Testis (tissue), 2 donors: ENCODE measurements at regions not wholly inside any gene's neighbourhood (a gene's known extent, or its start where the extent isn't known, plus 50 kb on each side); places are given as distances from the start of the nearest gene placed in this dataset.

Experiments used
- DNase-seq: peaks from one replicate; pipeline ENCODE4 v3.0.0-alpha.2; 2019
- H3K27ac ChIP-seq, 2 donors: fragments of 200-600 bp; sonication (generic); one replicate each; pipeline ENCODE4 v1.5.1; 2019
- H3K27me3 ChIP-seq: fragments of 200-600 bp; sonication (generic); one replicate; pipeline ENCODE4 v1.5.1; 2019
- H3K36me3 ChIP-seq: fragments of 200-600 bp; sonication (generic); one replicate; pipeline ENCODE4 v1.5.1; 2017; ENCODE audit warnings: low read depth; ENCODE audit errors: missing control alignments
- H3K4me1 ChIP-seq: fragments of 200-600 bp; sonication (generic); one replicate; pipeline ENCODE4 v1.5.1; 2019
- H3K4me3 ChIP-seq, 2 donors: fragments of 200-600 bp; sonication (generic); one replicate each; pipeline ENCODE4 v1.5.1; 2017 to 2019
- H3K9me3 ChIP-seq: fragments of 200-600 bp; sonication (generic); one replicate; pipeline ENCODE4 v1.5.1; 2017
- POLR2A ChIP-seq: fragments of 450-650 bp; IDR thresholded peaks from one replicate; pipeline ENCODE4 v1.6.1; 2017; ENCODE audit warnings: antibody characterized with exemption, mild to moderate bottlenecking, moderate library complexity
- WGBS, 2 donors: methylation state at CpG; one replicate each; pipeline ENCODE4 v1.1.5; 2018; 5-methylcytosine and 5-hydroxymethylcytosine counted together
- intact Hi-C: fragments of 100-400 bp; cut with DNase I; formaldehyde crosslinking; loops from one replicate; pipeline ENCODE4 v1.15.1; 2023; ENCODE audit warnings: low total_unique reads
- TF ChIP-seq, protein P1 (sequence below), 3 experiments: fragments of 450-650 bp in 2 of 3; fragments of 200-600 bp in 1 of 3; sonication (generic) in 1 of 3; IDR thresholded peaks; one replicate each; pipeline ENCODE4 v1.5.1; 2016 to 2019; ENCODE audit warnings: antibody characterized with exemption in 3 of 3, mild to moderate bottlenecking in 2 of 3, moderate library complexity in 1 of 3

GRCh38 chr1:94362466-94363058 lies 55.6 kb upstream of the ABCD3 start:
- WGBS, 2 donors = 86 to 87% methylated on average over 4 of the region's 4 CpGs
- Histone ChIP-seq H3K27me3 (no peaks in the 10 kb centered on the region), H3K9me3 (no peaks in the 10 kb centered on the region), H3K4me1 (no peaks in the 10 kb centered on the region), H3K36me3 (no peaks in the 10 kb centered on the region), H3K4me3 (no peak overlapping the region), H3K27ac (no peak overlapping the region)
- intact Hi-C loops = no loop called here
- no peak for DNase-seq
- no peak for TF ChIP-seq POLR2A

GRCh38 chr1:94358630-94359599 lies 59.3 kb upstream of the ABCD3 start:
- DNase-seq = no peak
- no peak overlapping the region for H3K4me3 ChIP-seq

DNA sequence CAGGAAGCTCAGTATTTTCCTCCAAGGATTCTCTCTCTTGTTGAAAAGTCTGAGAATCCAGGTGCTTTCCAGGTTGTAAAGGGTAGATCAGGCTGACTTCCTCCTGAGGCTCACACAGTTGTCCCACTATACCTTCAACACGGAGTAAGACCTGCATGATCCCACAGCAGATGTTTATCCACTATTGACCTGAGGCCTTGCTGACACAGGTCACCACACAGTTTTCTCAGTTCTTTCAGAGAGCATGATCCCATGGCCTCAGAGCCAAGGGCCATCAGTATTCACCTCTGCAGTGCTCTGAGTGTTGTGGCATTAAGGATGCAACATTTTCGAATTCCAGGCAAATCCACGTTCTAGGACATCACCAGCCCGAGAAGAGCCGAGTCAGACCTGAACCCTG lies 60.5 kb upstream of the ABCD3 start:
- no peaks in the 10 kb centered on the region for H3K9me3 ChIP-seq
- intact Hi-C loops = no loop called here
- DNase-seq = no peak
- TF ChIP-seq, protein P1, sequence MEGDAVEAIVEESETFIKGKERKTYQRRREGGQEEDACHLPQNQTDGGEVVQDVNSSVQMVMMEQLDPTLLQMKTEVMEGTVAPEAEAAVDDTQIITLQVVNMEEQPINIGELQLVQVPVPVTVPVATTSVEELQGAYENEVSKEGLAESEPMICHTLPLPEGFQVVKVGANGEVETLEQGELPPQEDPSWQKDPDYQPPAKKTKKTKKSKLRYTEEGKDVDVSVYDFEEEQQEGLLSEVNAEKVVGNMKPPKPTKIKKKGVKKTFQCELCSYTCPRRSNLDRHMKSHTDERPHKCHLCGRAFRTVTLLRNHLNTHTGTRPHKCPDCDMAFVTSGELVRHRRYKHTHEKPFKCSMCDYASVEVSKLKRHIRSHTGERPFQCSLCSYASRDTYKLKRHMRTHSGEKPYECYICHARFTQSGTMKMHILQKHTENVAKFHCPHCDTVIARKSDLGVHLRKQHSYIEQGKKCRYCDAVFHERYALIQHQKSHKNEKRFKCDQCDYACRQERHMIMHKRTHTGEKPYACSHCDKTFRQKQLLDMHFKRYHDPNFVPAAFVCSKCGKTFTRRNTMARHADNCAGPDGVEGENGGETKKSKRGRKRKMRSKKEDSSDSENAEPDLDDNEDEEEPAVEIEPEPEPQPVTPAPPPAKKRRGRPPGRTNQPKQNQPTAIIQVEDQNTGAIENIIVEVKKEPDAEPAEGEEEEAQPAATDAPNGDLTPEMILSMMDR (IDR thresholded peaks at IDR 0.05) = no peak
- no peak for TF ChIP-seq POLR2A
- WGBS, 2 donors = 91 to 94% methylated on average over 5 of the region's 5 CpGs
- H3K36me3 ChIP-seq = no peaks in the 10 kb centered on the region
- H3K4me3 ChIP-seq = no peak overlapping the region
- H3K27ac ChIP-seq = no peak overlapping the region
- H3K27me3 ChIP-seq = no peaks in the 10 kb centered on the region
- H3K4me1 ChIP-seq = no peaks in the 10 kb centered on the region

More at GRCh38 chr1:94358630-94359599, 59.3 kb upstream of the ABCD3 start:
- H3K27me3 ChIP-seq = no peaks in the 10 kb centered on the region
- no peaks in the 10 kb centered on the region for H3K4me1 ChIP-seq
- no peak overlapping the region for H3K27ac ChIP-seq
- H3K9me3 ChIP-seq = no peaks in the 10 kb centered on the region
- intact Hi-C loops = no loop called here
- 73 to 76% methylated on average over 10 of the region's 10 CpGs for WGBS, 2 donors
- H3K36me3 ChIP-seq = no peaks in the 10 kb centered on the region
- TF ChIP-seq, protein P1 (IDR thresholded peaks at IDR 0.05) = no peak
- TF ChIP-seq POLR2A = no peak

DNA sequence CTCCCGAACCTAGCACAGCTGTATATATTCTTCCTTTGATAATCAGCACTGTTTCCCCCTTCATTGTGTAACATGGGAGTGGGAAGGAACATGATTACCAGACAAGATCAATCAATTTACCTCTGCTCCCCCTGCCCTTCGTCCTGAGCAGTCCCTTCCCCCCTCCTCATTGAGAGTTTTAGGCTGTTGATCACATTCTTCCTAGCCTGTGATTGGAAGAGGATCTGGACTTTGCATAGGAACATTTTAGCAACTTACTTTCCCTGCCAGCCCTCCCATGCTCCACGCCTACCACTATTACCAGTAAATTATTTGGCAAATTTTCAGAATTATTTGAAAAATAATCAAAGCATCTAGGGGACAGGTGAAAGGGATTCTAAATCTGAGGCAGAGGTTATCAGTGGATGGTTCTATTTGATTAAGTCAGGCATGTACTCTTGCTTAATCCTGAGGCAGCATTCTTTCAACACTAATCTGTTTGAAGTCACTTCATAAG lies 62.7 kb upstream of the ABCD3 start:
- Histone ChIP-seq H3K9me3 (no peaks in the 10 kb centered on the region), H3K4me1 (no peaks in the 10 kb centered on the region), H3K27me3 (no peaks in the 10 kb centered on the region), H3K36me3 (no peaks in the 10 kb centered on the region), H3K4me3 (no peak overlapping the region), H3K27ac (no peak overlapping the region)
- DNase-seq = no peak
- intact Hi-C loops = no loop called here
- WGBS, 2 donors = 56 to 66% methylated on average over 3 of the region's 3 CpGs
- no peak for TF ChIP-seq POLR2A
- TF ChIP-seq, protein P1 (IDR thresholded peaks at IDR 0.05) = no peak

DNA sequence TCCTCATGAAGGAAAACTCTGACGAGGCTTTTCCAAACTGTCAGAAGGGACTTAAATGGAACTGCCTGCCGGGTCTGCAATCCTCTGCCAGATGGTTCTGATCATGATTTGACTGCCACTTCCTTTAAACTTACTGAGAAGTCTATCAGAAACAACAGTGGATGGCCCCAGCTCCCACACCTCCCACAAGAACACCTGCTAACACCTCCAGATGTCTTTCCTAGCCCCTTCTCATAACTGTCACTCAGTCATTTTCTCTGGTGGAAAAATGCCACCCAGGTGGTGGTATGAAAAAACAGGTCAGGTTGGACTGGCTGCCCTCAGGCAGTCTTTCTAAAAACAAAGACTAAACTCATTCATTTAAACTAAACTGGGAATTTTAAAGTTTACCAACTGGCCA lies 66.7 kb upstream of the ABCD3 start:
- TF ChIP-seq POLR2A = no peak
- TF ChIP-seq, protein P1 (IDR thresholded peaks at IDR 0.05) = no peak
- intact Hi-C loops = no loop called here
- 34 to 54% methylated on average over 2 of the region's 2 CpGs for WGBS, 2 donors
- H3K4me1 ChIP-seq = no peaks in the 10 kb centered on the region
- no peak overlapping the region for H3K27ac ChIP-seq
- no peaks in the 10 kb centered on the region for H3K36me3 ChIP-seq
- no peak overlapping the region for H3K4me3 ChIP-seq
- H3K27me3 ChIP-seq = no peaks in the 10 kb centered on the region
- no peak for DNase-seq
- no peaks in the 10 kb centered on the region for H3K9me3 ChIP-seq
